ENCODE measurements at regions not wholly inside any gene's neighbourhood (a gene's known extent, or its start where the extent isn't known, plus 50 kb on each side); places are given as distances from the start of the nearest gene placed in this dataset.

DNA sequence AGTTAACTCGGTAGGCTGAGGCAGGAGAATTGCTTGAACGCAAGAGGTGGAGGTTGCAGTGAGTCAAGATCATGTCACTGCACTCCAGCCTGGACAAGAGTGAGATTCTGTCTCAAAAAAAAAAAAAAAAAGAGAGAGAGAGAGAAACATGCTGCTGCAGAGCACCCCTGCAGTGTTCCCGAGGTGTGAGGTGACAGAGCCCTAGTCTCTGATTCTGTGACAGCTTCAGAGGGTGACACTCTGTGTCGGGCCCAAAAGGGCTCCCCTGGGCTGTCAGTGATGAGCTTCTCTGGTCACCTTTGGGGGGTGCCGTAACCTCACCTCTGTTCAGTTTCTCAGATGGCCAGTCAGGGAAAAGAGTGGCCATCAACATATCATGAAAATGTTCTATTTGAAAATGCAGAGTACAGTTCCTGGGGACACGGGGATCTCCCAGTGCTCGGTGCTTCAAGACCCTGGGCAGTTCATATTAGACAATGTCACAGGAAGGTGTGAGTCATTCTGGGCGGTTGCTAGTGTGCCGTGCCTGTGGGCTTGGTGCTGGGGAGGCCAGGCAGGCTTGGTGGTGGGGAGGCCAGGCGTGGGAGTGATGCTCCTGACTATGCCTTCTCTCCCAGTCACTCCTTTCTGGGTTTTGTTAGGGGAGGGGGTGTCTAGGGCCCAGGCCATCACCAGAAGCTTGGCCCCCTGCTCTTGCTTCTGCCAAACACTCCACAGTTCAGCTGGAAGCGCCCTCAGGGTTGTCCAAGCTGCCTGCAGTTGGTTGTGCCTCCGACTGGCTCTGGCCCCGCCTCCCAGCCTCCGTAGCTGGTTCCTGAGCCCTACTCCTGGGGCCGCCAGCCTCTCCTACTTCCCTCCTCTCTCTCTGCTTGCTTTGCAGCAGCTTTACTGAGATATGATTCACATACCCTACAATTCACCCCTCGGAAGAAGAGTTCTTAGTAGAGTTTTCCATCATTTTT is 52.5 kb upstream of the CLDN5 start (continued):
- TF ChIP-seq TOX (CRISPR knock-in tag; IDR thresholded peaks at IDR 0.05; ENCODE audit: borderline replicate concordance) (no peak), ZFP30 (CRISPR knock-in tag; IDR thresholded peaks at IDR 0.05) (no peak)

- TF ChIP-seq TCF4 (CRISPR knock-in tag; IDR thresholded peaks at IDR 0.05; ENCODE audit: borderline replicate concordance), result no peak
- TF ChIP-seq ZNF8 (CRISPR knock-in tag; IDR thresholded peaks at IDR 0.05), result no peak
- TF ChIP-seq PPARA (CRISPR knock-in tag; IDR thresholded peaks at IDR 0.05; ENCODE audit: borderline replicate concordance), result no peak
- no peak for TF ChIP-seq OSR1 (CRISPR knock-in tag; IDR thresholded peaks at IDR 0.05)
- no peak for TF ChIP-seq ISL1 (CRISPR knock-in tag; IDR thresholded peaks at IDR 0.05)
- TF ChIP-seq TOX (CRISPR knock-in tag; IDR thresholded peaks at IDR 0.05; ENCODE audit: borderline replicate concordance), result no peak
- TF ChIP-seq ESRRG (CRISPR knock-in tag; IDR thresholded peaks at IDR 0.05), result no peak
- TF ChIP-seq RARB (CRISPR knock-in tag; IDR thresholded peaks at IDR 0.05), result no peak
- no peak for TF ChIP-seq ZNF70 (CRISPR knock-in tag; IDR thresholded peaks at IDR 0.05)
- TF ChIP-seq, protein P1, sequence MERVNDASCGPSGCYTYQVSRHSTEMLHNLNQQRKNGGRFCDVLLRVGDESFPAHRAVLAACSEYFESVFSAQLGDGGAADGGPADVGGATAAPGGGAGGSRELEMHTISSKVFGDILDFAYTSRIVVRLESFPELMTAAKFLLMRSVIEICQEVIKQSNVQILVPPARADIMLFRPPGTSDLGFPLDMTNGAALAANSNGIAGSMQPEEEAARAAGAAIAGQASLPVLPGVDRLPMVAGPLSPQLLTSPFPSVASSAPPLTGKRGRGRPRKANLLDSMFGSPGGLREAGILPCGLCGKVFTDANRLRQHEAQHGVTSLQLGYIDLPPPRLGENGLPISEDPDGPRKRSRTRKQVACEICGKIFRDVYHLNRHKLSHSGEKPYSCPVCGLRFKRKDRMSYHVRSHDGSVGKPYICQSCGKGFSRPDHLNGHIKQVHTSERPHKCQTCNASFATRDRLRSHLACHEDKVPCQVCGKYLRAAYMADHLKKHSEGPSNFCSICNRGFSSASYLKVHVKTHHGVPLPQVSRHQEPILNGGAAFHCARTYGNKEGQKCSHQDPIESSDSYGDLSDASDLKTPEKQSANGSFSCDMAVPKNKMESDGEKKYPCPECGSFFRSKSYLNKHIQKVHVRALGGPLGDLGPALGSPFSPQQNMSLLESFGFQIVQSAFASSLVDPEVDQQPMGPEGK (CRISPR knock-in tag; IDR thresholded peaks at IDR 0.05; ENCODE audit: borderline replicate concordance), result no peak
- TF ChIP-seq CREB5 (CRISPR knock-in tag; IDR thresholded peaks at IDR 0.05; ENCODE audit: low read depth), result no peak
- no peak for TF ChIP-seq GLIS3 (CRISPR knock-in tag; IDR thresholded peaks at IDR 0.05)
- TF ChIP-seq TSHZ2 (CRISPR knock-in tag; IDR thresholded peaks at IDR 0.05), result no peak
- no peak for TF ChIP-seq SNAI2 (CRISPR knock-in tag; IDR thresholded peaks at IDR 0.05)
- no peak for TF ChIP-seq ZNF565 (CRISPR knock-in tag; conservative IDR thresholded peaks at IDR 0.05; ENCODE audit: low read depth)
- no peak for TF ChIP-seq ZFP3 (CRISPR knock-in tag; IDR thresholded peaks at IDR 0.05)
- TF ChIP-seq ARNTL (CRISPR knock-in tag; IDR thresholded peaks at IDR 0.05; ENCODE audit: borderline replicate concordance, low read depth), result no peak
- no peak for TF ChIP-seq POU6F1 (CRISPR knock-in tag; IDR thresholded peaks at IDR 0.05; ENCODE audit: borderline replicate concordance, low read depth)
- TF ChIP-seq ZFP30 (CRISPR knock-in tag; IDR thresholded peaks at IDR 0.05), result no peak
- no peak for ATAC-seq
Observed at GRCh38 chr22:19577422-19577966, 53.3 kb upstream of the CLDN5 start.

GRCh38 chr22:19578180-19579004 is 54.2 kb upstream of the CLDN5 start:
- ATAC-seq, result no peak
- TF ChIP-seq ZC3H10 (CRISPR knock-in tag; IDR thresholded peaks at IDR 0.05) (no peak), CREB5 (CRISPR knock-in tag; IDR thresholded peaks at IDR 0.05; ENCODE audit: low read depth) (no peak), ZNF565 (CRISPR knock-in tag; conservative IDR thresholded peaks at IDR 0.05; ENCODE audit: low read depth) (no peak), POU6F1 (CRISPR knock-in tag; IDR thresholded peaks at IDR 0.05; ENCODE audit: borderline replicate concordance, low read depth) (no peak), ZNF8 (CRISPR knock-in tag; IDR thresholded peaks at IDR 0.05) (no peak)
- TF ChIP-seq, protein P2, sequence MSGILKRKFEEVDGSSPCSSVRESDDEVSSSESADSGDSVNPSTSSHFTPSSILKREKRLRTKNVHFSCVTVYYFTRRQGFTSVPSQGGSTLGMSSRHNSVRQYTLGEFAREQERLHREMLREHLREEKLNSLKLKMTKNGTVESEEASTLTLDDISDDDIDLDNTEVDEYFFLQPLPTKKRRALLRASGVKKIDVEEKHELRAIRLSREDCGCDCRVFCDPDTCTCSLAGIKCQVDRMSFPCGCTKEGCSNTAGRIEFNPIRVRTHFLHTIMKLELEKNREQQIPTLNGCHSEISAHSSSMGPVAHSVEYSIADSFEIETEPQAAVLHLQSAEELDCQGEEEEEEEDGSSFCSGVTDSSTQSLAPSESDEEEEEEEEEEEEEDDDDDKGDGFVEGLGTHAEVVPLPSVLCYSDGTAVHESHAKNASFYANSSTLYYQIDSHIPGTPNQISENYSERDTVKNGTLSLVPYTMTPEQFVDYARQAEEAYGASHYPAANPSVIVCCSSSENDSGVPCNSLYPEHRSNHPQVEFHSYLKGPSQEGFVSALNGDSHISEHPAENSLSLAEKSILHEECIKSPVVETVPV (CRISPR knock-in tag; IDR thresholded peaks at IDR 0.05), result no peak

All from SK-N-SH treated with all-trans-retinoic acid at 6 μM for 48 hours (cell line).